ENCODE measurements at regions not wholly inside any gene's neighbourhood (a gene's known extent, or its start where the extent isn't known, plus 50 kb on each side); places are given as distances from the start of the nearest gene placed in this dataset.

- Mint-ChIP-seq H3K27me3 (ENCODE audit: insufficient read depth, low read depth, poor library complexity) (peaks cover 21% of the 10 kb centered on the region), H3K9me3 (no peaks in the 10 kb centered on the region), H3K4me1 (peaks cover 18% of the 10 kb centered on the region), H3K4me3 (no peak overlapping the region), H3K27ac (no peak overlapping the region), H3K36me3 (ENCODE audit: low read depth) (no peaks in the 10 kb centered on the region)
- TF ChIP-seq ZNF114 (CRISPR knock-in tag; IDR thresholded peaks at IDR 0.05) (no peak), CTCF (conservative IDR thresholded peaks at IDR 0.05; ENCODE audit: low read depth in 2 of 2) (no peak), STAT1 (IDR thresholded peaks at IDR 0.05; ENCODE audit: unreplicated experiment) (no peak), REST (IDR thresholded peaks at IDR 0.05; ENCODE audit: unreplicated experiment) (no peak), CREB1 (CRISPR knock-in tag; IDR thresholded peaks at IDR 0.05; ENCODE audit: low read depth) (no peak), ETS1 (IDR thresholded peaks at IDR 0.05) (no peak), JUNB (IDR thresholded peaks at IDR 0.05; ENCODE audit: unreplicated experiment) (no peak), NANOG (IDR thresholded peaks at IDR 0.05; ENCODE audit: borderline replicate concordance) (no peak), EZH2 (IDR thresholded peaks at IDR 0.05; ENCODE audit: low read depth, unreplicated experiment) (no peak), EZH2phosphoT487 (IDR thresholded peaks at IDR 0.05; ENCODE audit: unreplicated experiment) (no peak)
- Histone ChIP-seq H2AFZ (peak overlapping the region; percentile 23; the same call in 1 of the 2 replicates), H3K4me3 (no peak overlapping the region), H3K36me3 (ENCODE audit: insufficient read depth) (no peaks in the 10 kb centered on the region), H3K4me2 (no peak overlapping the region), H3K27me3 (ENCODE audit: insufficient read depth) (peaks cover 25% of the 10 kb centered on the region), H3F3A (replicated peaks; ENCODE audit: low read depth) (0 out of 2 replicates have a peak, but pooled peaks cover 4% of the 10 kb centered on the region), H3K27ac (ENCODE audit: low read depth) (no peak overlapping the region), H3K79me2 (replicated peaks; ENCODE audit: insufficient read depth) (no peaks in the 10 kb centered on the region), H3K9me2 (ENCODE audit: insufficient read depth) (no peaks in the 10 kb centered on the region), H4K20me1 (replicated peaks; ENCODE audit: insufficient read depth) (no peaks in the 10 kb centered on the region), H3K4me1 (ENCODE audit: insufficient read depth) (peaks cover 7% of the 10 kb centered on the region; the same call in 1 of the 2 replicates)
- DNase-seq (ENCODE audit: low spot score) = no peak
- ATAC-seq = no peak
These were observed 101.8 kb downstream of the TNFAIP2 start for GRCh38 chr14:103225062-103225461.

All from GM23338 (cell line).